Thoracic aorta (tissue), 2 donors: ENCODE measurements at regions not wholly inside any gene's neighbourhood (a gene's known extent, or its start where the extent isn't known, plus 50 kb on each side); places are given as distances from the start of the nearest gene placed in this dataset.

Source experiments
- ATAC-seq: fragments of 150-250 bp; one replicate; pipeline ENCODE4 v1.8.0; 2017; ENCODE audit warnings: low read depth; ENCODE audit not compliant: insufficient number of reproducible peaks, low FRiP score
- DNase-seq: peaks from one replicate; pipeline ENCODE4 v3.0.0-alpha.2; 2020; ENCODE audit warnings: low spot score
- H3K27ac ChIP-seq, 2 donors: fragments of 200-600 bp; sonication (generic); 1 replicate in 1 of 2; 2 replicates in 1 of 2; pipeline ENCODE4 v1.5.1; 2016; ENCODE audit warnings: mild to moderate bottlenecking in 2 of 2, moderate library complexity in 2 of 2
- H3K27me3 ChIP-seq: fragments of 200-600 bp; sonication (generic); replicated peaks from 2 replicates; pipeline ENCODE4 v1.6.0; 2016; ENCODE audit warnings: mild to moderate bottlenecking; ENCODE audit not compliant: insufficient read depth
- H3K36me3 ChIP-seq: fragments of 200-600 bp; sonication (generic); one replicate; pipeline ENCODE4 v1.5.1; 2016
- H3K4me1 ChIP-seq, 2 donors: fragments of 200-600 bp; sonication (generic); 1 replicate in 1 of 2; 2 replicates in 1 of 2; pipeline versions ENCODE4 v1.5.1 to v1.6.0; 2016; ENCODE audit warnings: low read depth in 2 of 2, mild to moderate bottlenecking in 1 of 2; ENCODE audit not compliant: control insufficient read depth in 1 of 2
- H3K4me3 ChIP-seq: fragments of 200-600 bp; sonication (generic); 2 replicates; pipeline ENCODE4 v1.5.1; 2016; ENCODE audit warnings: mild to moderate bottlenecking
- H3K9me3 ChIP-seq: fragments of 200-600 bp; sonication (generic); 2 replicates; pipeline ENCODE4 v1.5.1; 2016
- CTCF ChIP-seq: fragments of 200-600 bp; sonication (generic); IDR thresholded peaks from one replicate; pipeline ENCODE4 v1.5.1; 2019; ENCODE audit warnings: antibody characterized with exemption

- peaks cover 0 to 3% of the 10 kb centered on the region in 2 donors for H3K4me1 ChIP-seq
- ATAC-seq (no peak), DNase-seq (no peak)
- TF ChIP-seq CTCF, result no peak
- no peaks in the 10 kb centered on the region for H3K36me3 ChIP-seq
- no peaks in the 10 kb centered on the region for H3K27me3 ChIP-seq
- H3K4me3 ChIP-seq, result no peak overlapping the region
- no peaks in the 10 kb centered on the region for H3K9me3 ChIP-seq
- no peak overlapping the region for H3K27ac ChIP-seq
Measured at GRCh38 chr15:25548600-25548999, 109.8 kb upstream of the UBE3A start.

GRCh38 chr15:25545889-25546288 is 107.1 kb upstream of the UBE3A start:
- no peak for ATAC-seq
- H3K27ac ChIP-seq, result no peak overlapping the region
- no peak for DNase-seq

GRCh38 chr15:25545017-25545416 is 106.2 kb upstream of the UBE3A start:
- no peak for ATAC-seq
- no peak overlapping the region for H3K27ac ChIP-seq

More at GRCh38 chr15:25545889-25546288, 107.1 kb upstream of the UBE3A start:
- H3K9me3 ChIP-seq, result no peaks in the 10 kb centered on the region
- no peak overlapping the region for H3K4me3 ChIP-seq
- H3K36me3 ChIP-seq, result no peaks in the 10 kb centered on the region
- H3K27me3 ChIP-seq, result no peaks in the 10 kb centered on the region
- no peak for TF ChIP-seq CTCF
- H3K4me1 ChIP-seq, result peaks cover 0 to 14% of the 10 kb centered on the region in 2 donors

GRCh38 chr15:25544076-25544475 is 105.3 kb upstream of the UBE3A start:
- H3K36me3 ChIP-seq, result no peaks in the 10 kb centered on the region
- no peak overlapping the region for H3K27ac ChIP-seq
- H3K4me1 ChIP-seq, result peaks cover 0 to 14% of the 10 kb centered on the region in 2 donors
- no peaks in the 10 kb centered on the region for H3K27me3 ChIP-seq
- no peak for ATAC-seq
- DNase-seq, result no peak
- H3K9me3 ChIP-seq, result no peaks in the 10 kb centered on the region
- H3K4me3 ChIP-seq, result no peak overlapping the region
- TF ChIP-seq CTCF, result no peak

More at GRCh38 chr15:25545017-25545416, 106.2 kb upstream of the UBE3A start:
- no peak for TF ChIP-seq CTCF
- no peak overlapping the region for H3K4me3 ChIP-seq
- H3K36me3 ChIP-seq, result no peaks in the 10 kb centered on the region
- H3K9me3 ChIP-seq, result no peaks in the 10 kb centered on the region
- no peak for DNase-seq
- no peaks in the 10 kb centered on the region for H3K27me3 ChIP-seq
- H3K4me1 ChIP-seq, result peaks cover 0 to 14% of the 10 kb centered on the region in 2 donors

- Histone ChIP-seq H3K27me3 (no peaks in the 10 kb centered on the region), H3K9me3 (no peaks in the 10 kb centered on the region), H3K4me3 (no peak overlapping the region), H3K36me3 (no peaks in the 10 kb centered on the region), H3K4me1 (peaks cover 0 to 14% of the 10 kb centered on the region in 2 donors), H3K27ac (peak overlapping the region; percentile 3 to 12)
- ATAC-seq (no peak), DNase-seq (peak; percentile 54)
- no peak for TF ChIP-seq CTCF
Measured at GRCh38 chr15:25543196-25543595, 104.4 kb upstream of the UBE3A start.
